BLaER1 (cell line): ENCODE measurements at regions not wholly inside any gene's neighbourhood (a gene's known extent, or its start where the extent isn't known, plus 50 kb on each side); places are given as distances from the start of the nearest gene placed in this dataset.

ENCODE experiments used
- H3K27ac ChIP-seq: shearing (Covaris generic); formaldehyde crosslinking; 2 replicates; pipeline ENCODE4 v1.8.1; 2022
- H3K27me3 ChIP-seq: shearing (Covaris generic); formaldehyde crosslinking; 2 replicates; pipeline ENCODE4 v1.8.1; 2022
- H3K36me3 ChIP-seq: shearing (Covaris generic); formaldehyde crosslinking; 2 replicates; pipeline ENCODE4 v1.8.1; 2022
- H3K4me1 ChIP-seq: shearing (Covaris generic); formaldehyde crosslinking; 2 replicates; pipeline ENCODE4 v1.8.1; 2022
- H3K4me2 ChIP-seq: shearing (Covaris generic); formaldehyde crosslinking; 2 replicates; pipeline ENCODE4 v1.8.1; 2022
- H3K4me3 ChIP-seq: shearing (Covaris generic); formaldehyde crosslinking; 2 replicates; pipeline ENCODE4 v1.8.1; 2022
- H3K9ac ChIP-seq: shearing (Covaris generic); formaldehyde crosslinking; 2 replicates; pipeline ENCODE4 v1.8.1; 2022
- H3K9me3 ChIP-seq: shearing (Covaris generic); formaldehyde crosslinking; 2 replicates; pipeline ENCODE4 v1.8.1; 2022
- H4K20me1 ChIP-seq: shearing (Covaris generic); formaldehyde crosslinking; 2 replicates; pipeline ENCODE4 v1.8.1; 2022
- Cebpa-rat ChIP-seq: shearing (Covaris generic); IDR thresholded peaks from 2 replicates; pipeline ENCODE4 v1.8.1; 2022

- peaks cover 65% of the 10 kb centered on the region for H4K20me1 ChIP-seq
- H3K4me2 ChIP-seq, result no peak overlapping the region
- H3K4me1 ChIP-seq, result no peaks in the 10 kb centered on the region
- no peaks in the 10 kb centered on the region for H3K27me3 ChIP-seq
- peaks cover 83% of the 10 kb centered on the region for H3K36me3 ChIP-seq
- H3K4me3 ChIP-seq, result no peak overlapping the region
- H3K9ac ChIP-seq, result no peak overlapping the region
- TF ChIP-seq Cebpa-rat, result no peak
- no peak overlapping the region for H3K27ac ChIP-seq
- no peaks in the 10 kb centered on the region for H3K9me3 ChIP-seq
These were observed 219.2 kb downstream of the PTPRC start for GRCh38 chr1:198858033-198858432.

DNA sequence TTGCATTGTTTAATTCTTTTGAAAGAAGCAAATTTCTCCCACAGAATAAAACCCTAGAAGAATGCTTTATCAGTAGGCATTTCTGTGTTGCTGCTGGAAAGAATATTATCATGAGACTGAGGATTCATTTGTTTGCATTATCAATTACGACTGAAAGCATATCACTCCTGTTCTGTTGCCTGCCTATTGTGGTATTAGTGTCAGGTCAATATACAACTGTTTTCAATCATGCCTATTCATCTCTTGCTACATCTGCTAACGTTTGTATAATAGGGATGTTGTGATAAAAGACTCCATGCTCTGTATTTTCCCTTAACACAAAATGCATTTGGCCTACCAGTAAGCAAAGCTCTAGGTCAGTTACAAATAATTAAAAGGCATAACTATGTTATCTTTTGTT is 221.5 kb downstream of the PTPRC start:
- peaks cover 86% of the 10 kb centered on the region for H4K20me1 ChIP-seq
- H3K4me3 ChIP-seq, result no peak overlapping the region
- H3K9ac ChIP-seq, result no peak overlapping the region
- H3K36me3 ChIP-seq, result peaks cover 75% of the 10 kb centered on the region
- H3K4me2 ChIP-seq, result no peak overlapping the region
- H3K9me3 ChIP-seq, result no peaks in the 10 kb centered on the region
- no peak for TF ChIP-seq Cebpa-rat
- H3K4me1 ChIP-seq, result no peaks in the 10 kb centered on the region
- no peak overlapping the region for H3K27ac ChIP-seq
- H3K27me3 ChIP-seq, result no peaks in the 10 kb centered on the region

DNA sequence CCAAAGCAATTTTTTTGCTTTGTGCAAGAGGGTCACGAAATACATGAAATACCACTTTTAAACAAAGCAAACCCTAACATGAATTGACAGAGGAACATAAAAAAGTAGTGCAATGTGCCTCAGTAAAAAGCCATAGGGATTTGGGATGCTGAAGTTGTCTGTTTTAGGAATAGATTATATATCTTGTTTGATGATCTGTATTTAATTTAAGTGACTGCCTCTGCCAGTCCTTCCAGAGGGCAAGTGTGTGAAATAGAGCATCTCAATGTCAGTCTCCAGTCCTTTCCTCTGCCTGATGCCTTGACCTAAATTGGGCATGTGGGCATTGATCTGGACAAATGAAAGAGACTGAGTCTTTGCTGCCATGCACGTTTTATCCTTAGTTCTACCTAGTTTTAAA is 222.8 kb downstream of the PTPRC start:
- Histone ChIP-seq H3K27me3 (no peaks in the 10 kb centered on the region), H3K4me3 (no peak overlapping the region), H3K9me3 (no peaks in the 10 kb centered on the region), H3K27ac (no peak overlapping the region), H3K4me2 (no peak overlapping the region), H3K36me3 (peaks cover 66% of the 10 kb centered on the region), H3K9ac (no peak overlapping the region), H3K4me1 (no peaks in the 10 kb centered on the region), H4K20me1 (peaks cover 86% of the 10 kb centered on the region)
- TF ChIP-seq Cebpa-rat, result no peak

DNA sequence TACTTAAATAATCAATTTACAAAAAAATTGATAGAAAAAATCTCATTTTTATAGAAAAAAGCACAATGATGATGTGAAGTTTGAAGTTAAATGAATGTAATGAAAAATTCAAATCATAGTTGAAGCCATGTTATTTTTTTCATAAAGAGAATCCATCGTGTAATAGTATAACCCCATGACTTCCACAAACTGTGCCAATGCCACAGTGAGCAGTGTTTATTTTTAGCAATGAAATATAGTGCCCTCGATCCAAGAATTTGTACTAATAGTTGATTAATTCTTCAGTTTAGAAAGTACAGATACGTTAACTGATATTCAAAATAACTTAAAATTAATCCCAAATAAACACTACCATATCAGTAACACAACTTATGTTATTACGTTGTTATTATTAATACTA is 225.9 kb downstream of the PTPRC start:
- Histone ChIP-seq H3K9me3 (no peaks in the 10 kb centered on the region), H3K27ac (no peak overlapping the region), H3K36me3 (peaks cover 53% of the 10 kb centered on the region), H3K4me3 (no peak overlapping the region), H3K27me3 (no peaks in the 10 kb centered on the region), H3K4me1 (no peaks in the 10 kb centered on the region), H3K4me2 (no peak overlapping the region), H4K20me1 (peaks cover 87% of the 10 kb centered on the region), H3K9ac (no peak overlapping the region)
- no peak for TF ChIP-seq Cebpa-rat

GRCh38 chr1:198865319-198865718 is 226.5 kb downstream of the PTPRC start:
- H3K9me3 ChIP-seq, result no peaks in the 10 kb centered on the region
- no peak overlapping the region for H3K4me2 ChIP-seq
- H3K27ac ChIP-seq, result no peak overlapping the region
- no peak for TF ChIP-seq Cebpa-rat
- H3K4me3 ChIP-seq, result no peak overlapping the region
- no peaks in the 10 kb centered on the region for H3K4me1 ChIP-seq
- peaks cover 87% of the 10 kb centered on the region for H4K20me1 ChIP-seq
- no peak overlapping the region for H3K9ac ChIP-seq
- H3K27me3 ChIP-seq, result no peaks in the 10 kb centered on the region
- H3K36me3 ChIP-seq, result peaks cover 48% of the 10 kb centered on the region

DNA sequence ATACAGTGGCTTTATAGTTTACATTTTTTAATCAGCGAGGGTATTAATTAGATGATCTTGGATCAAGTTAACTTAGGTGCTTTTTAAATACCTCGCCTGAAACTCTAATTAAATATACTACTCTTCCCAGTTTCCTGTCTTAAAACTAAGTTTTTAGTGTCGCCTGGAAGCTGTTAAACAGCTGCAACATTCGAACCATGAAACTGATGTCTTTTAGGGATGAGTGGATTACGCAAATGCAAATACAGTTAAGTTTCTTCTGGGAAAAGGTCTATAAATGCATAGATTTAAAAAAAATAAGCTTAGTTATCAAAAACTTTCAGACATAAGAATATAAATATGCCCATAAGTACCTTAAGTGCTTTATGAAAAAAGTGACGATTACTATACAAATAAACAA is 228.3 kb downstream of the PTPRC start:
- Histone ChIP-seq H3K4me3 (no peak overlapping the region), H3K4me1 (no peaks in the 10 kb centered on the region), H3K9ac (no peak overlapping the region), H4K20me1 (peaks cover 83% of the 10 kb centered on the region), H3K9me3 (peaks cover 6% of the 10 kb centered on the region; the same call in 1 of the 2 replicates), H3K36me3 (peaks cover 45% of the 10 kb centered on the region), H3K27ac (no peak overlapping the region), H3K4me2 (no peak overlapping the region), H3K27me3 (no peaks in the 10 kb centered on the region)
- no peak for TF ChIP-seq Cebpa-rat

DNA sequence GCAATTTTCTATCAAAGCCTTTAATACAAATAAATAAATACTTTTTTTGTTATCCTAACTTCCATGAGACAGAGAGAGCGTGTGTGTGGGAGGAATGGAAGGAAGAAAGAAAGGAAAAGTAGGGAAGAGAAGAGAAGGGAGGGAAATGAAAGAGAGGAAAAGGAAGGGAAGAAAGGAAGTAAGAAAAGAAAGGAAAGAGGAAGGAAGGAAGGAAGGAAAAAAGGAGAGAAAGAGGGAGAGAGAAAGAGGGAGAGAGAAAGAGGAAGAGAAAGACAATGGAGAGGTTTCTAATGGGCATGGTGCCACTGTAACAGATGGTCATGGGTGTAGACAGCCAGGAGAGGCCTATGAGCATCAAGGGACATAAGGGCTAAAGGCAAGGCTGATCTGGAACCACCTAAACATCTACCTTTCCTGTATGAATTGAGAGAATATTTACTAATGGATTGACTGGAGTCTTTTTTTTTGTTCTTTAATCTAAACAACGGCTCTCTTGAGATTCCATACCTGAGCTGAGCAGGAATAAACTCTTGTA is 234.9 kb downstream of the PTPRC start:
- no peak overlapping the region for H3K4me2 ChIP-seq
- H3K9me3 ChIP-seq, result peaks cover 35% of the 10 kb centered on the region
- H3K4me1 ChIP-seq, result no peaks in the 10 kb centered on the region
- H3K27me3 ChIP-seq, result no peaks in the 10 kb centered on the region
- peaks cover 67% of the 10 kb centered on the region for H3K36me3 ChIP-seq
- no peak overlapping the region for H3K9ac ChIP-seq
- no peak for TF ChIP-seq Cebpa-rat
- no peak overlapping the region for H3K4me3 ChIP-seq
- peaks cover 67% of the 10 kb centered on the region for H4K20me1 ChIP-seq
- no peak overlapping the region for H3K27ac ChIP-seq

DNA sequence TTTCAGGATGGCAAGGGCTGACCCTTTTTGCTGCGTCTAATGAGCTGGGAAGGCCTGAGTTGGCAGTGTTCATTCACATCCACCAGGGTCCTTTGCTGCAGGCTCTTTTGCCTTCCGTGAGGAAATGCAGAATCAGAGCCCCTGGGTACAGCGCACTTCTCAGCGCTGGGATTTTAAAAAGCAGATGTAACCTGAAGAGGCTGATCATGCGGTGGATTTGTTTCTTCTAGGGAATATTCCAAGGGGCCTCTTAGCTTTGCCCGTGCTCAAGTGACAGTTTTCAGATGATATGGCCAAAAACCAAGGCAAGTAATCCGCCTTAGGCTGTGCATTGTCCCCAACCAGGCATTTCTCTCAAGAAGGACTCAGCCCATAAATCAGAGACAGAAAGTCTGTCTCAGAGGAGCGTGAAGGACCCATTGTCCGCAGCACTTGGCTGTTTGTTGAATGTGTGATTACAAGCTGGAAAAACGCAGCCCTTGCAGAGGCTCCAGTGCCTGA is 237.6 kb downstream of the PTPRC start:
- H3K4me3 ChIP-seq, result no peak overlapping the region
- no peaks in the 10 kb centered on the region for H3K27me3 ChIP-seq
- no peak overlapping the region for H3K27ac ChIP-seq
- peaks cover 84% of the 10 kb centered on the region for H3K36me3 ChIP-seq
- H3K4me1 ChIP-seq, result no peaks in the 10 kb centered on the region
- peaks cover 42% of the 10 kb centered on the region for H3K9me3 ChIP-seq
- no peak overlapping the region for H3K4me2 ChIP-seq
- peaks cover 67% of the 10 kb centered on the region for H4K20me1 ChIP-seq
- no peak overlapping the region for H3K9ac ChIP-seq
- no peak for TF ChIP-seq Cebpa-rat

- Histone ChIP-seq H3K27ac (no peak overlapping the region), H3K9me3 (peaks cover 36% of the 10 kb centered on the region), H3K4me2 (no peak overlapping the region), H4K20me1 (peaks cover 76% of the 10 kb centered on the region), H3K4me3 (no peak overlapping the region), H3K9ac (no peak overlapping the region), H3K4me1 (no peaks in the 10 kb centered on the region), H3K36me3 (peaks cover 83% of the 10 kb centered on the region), H3K27me3 (no peaks in the 10 kb centered on the region)
- no peak for TF ChIP-seq Cebpa-rat
These were observed 239.7 kb downstream of the PTPRC start for GRCh38 chr1:198878566-198878965.

GRCh38 chr1:198879711-198880306 is 241.0 kb downstream of the PTPRC start:
- peaks cover 84% of the 10 kb centered on the region for H3K36me3 ChIP-seq

More at GRCh38 chr1:198879711-198880306, 241.0 kb downstream of the PTPRC start:
- no peak for TF ChIP-seq Cebpa-rat
- Histone ChIP-seq H3K27me3 (no peaks in the 10 kb centered on the region), H3K4me3 (no peak overlapping the region), H3K9ac (no peak overlapping the region), H4K20me1 (peaks cover 83% of the 10 kb centered on the region), H3K27ac (no peak overlapping the region), H3K4me1 (no peaks in the 10 kb centered on the region), H3K9me3 (peaks cover 29% of the 10 kb centered on the region), H3K4me2 (no peak overlapping the region)
